HG02678 (cell line): ENCODE measurements at regions not wholly inside any gene's neighbourhood (a gene's known extent, or its start where the extent isn't known, plus 50 kb on each side); places are given as distances from the start of the nearest gene placed in this dataset.
"Not testable (repeated sequence)": the region's sequence is repeated elsewhere in the genome, so short reads cannot be mapped to it uniquely, and the experiment has no call there.

Experiments used
- ATAC-seq: cut with Tn5 transposase; IDR thresholded peaks from one replicate; pipeline ENCODE4 v1.9.1; 2021; ENCODE audit warnings: mild to moderate bottlenecking, moderate library complexity; ENCODE audit not compliant: unreplicated experiment

GRCh38 chr14:51341338-51341737 is 101.3 kb downstream of the TMX1 start:
- no peak for ATAC-seq

GRCh38 chr14:51342226-51342625 is 102.2 kb downstream of the TMX1 start:
- ATAC-seq: no peak

- ATAC-seq: no peak
Observed at GRCh38 chr14:51351997-51352396, 112.0 kb downstream of the TMX1 start.

- no peak for ATAC-seq
Observed at GRCh38 chr14:51353901-51354300, 113.9 kb downstream of the TMX1 start.

- no peak for ATAC-seq
Observed at GRCh38 chr14:51354846-51355245, 114.8 kb downstream of the TMX1 start.

- no peak for ATAC-seq
Observed at GRCh38 chr14:51356381-51356780, 116.3 kb downstream of the TMX1 start.

- no peak for ATAC-seq
Observed at GRCh38 chr14:51357250-51357649, 117.2 kb downstream of the TMX1 start.

- ATAC-seq: no peak
Observed at GRCh38 chr14:51360592-51360991, 120.5 kb downstream of the TMX1 start.

GRCh38 chr14:51365241-51365965 is 125.4 kb downstream of the TMX1 start:
- ATAC-seq: no peak

- not testable (repeated sequence) for ATAC-seq
Observed at GRCh38 chr14:51366460-51366859, 126.4 kb downstream of the TMX1 start.

GRCh38 chr14:51366866-51367599 is 127.0 kb downstream of the TMX1 start:
- ATAC-seq: not testable (repeated sequence)

- ATAC-seq: no peak
Observed at GRCh38 chr14:51367600-51367931, 127.5 kb downstream of the TMX1 start.

GRCh38 chr14:51368721-51369163 is 128.7 kb downstream of the TMX1 start:
- ATAC-seq: no peak

GRCh38 chr14:51369814-51370213 is 129.8 kb downstream of the TMX1 start:
- ATAC-seq: no peak

GRCh38 chr14:51370758-51371386 is 130.8 kb downstream of the TMX1 start:
- ATAC-seq: no peak

GRCh38 chr14:51377186-51377585 is 137.1 kb downstream of the TMX1 start:
- ATAC-seq: not testable (repeated sequence)

GRCh38 chr14:51382506-51382905 is 142.5 kb downstream of the TMX1 start:
- ATAC-seq: no peak

GRCh38 chr14:51386411-51386810 is 146.4 kb downstream of the TMX1 start:
- ATAC-seq: no peak

GRCh38 chr14:51386983-51387735 is 147.1 kb downstream of the TMX1 start:
- ATAC-seq: no peak

GRCh38 chr14:51392416-51392815 is 152.4 kb downstream of the TMX1 start:
- ATAC-seq: no peak

- ATAC-seq: no peak
Observed at GRCh38 chr14:51394384-51394783, 154.3 kb downstream of the TMX1 start.
